SK-N-MC (cell line): ENCODE measurements at regions not wholly inside any gene's neighbourhood (a gene's known extent, or its start where the extent isn't known, plus 50 kb on each side); places are given as distances from the start of the nearest gene placed in this dataset.

Source experiments
- EZH2 ChIP-seq: fragments of 200-600 bp; sonication (generic); IDR thresholded peaks from one replicate; pipeline ENCODE4 v1.6.1; 2017; ENCODE audit warnings: antibody characterized with exemption
- POLR2AphosphoS5 ChIP-seq: IDR thresholded peaks from 2 replicates; pipeline ENCODE4 v1.6.1; 2012; ENCODE audit warnings: mild to moderate bottlenecking, low read depth, low read length, borderline replicate concordance

DNA sequence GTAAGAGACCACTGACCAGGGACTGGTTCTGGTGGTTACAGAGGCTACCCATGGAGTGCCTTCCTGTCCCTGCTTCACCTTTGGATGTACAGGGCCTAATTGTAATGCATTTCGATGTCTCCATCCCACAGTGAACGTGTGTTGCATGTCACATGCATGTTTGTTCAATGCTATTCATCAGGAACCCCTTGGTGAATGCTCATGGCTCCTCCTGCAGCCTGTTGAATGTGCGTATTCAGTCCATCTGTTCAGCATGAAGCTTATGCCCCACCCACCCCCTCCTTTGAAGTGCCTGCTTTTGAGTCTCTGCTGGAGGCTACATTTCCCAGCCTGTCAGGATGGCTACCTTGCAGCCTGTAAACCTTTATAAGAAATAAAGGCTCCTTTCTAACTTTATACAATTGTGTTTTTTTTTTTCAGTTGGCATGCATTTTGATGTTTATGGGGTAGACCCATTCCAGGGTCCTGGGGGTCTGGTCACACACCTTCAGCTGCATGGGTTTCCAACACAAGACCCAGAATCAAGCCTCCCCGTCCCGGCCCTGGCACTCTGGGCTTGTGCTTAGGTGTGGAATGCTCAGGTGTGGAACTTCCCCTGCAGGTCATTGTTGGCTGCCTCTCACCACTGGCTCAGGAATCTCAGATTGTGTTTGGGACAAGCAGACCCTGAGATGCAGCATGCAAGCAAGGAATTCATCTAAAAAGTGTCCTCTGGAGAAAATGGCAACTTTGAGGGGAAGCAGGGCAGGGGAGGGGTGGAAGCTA, 238.8 kb upstream of the HDAC4 start:
- no peak for TF ChIP-seq POLR2AphosphoS5
- TF ChIP-seq EZH2: no peak
